ENCODE measurements at regions not wholly inside any gene's neighbourhood (a gene's known extent, or its start where the extent isn't known, plus 50 kb on each side); places are given as distances from the start of the nearest gene placed in this dataset.

DNA sequence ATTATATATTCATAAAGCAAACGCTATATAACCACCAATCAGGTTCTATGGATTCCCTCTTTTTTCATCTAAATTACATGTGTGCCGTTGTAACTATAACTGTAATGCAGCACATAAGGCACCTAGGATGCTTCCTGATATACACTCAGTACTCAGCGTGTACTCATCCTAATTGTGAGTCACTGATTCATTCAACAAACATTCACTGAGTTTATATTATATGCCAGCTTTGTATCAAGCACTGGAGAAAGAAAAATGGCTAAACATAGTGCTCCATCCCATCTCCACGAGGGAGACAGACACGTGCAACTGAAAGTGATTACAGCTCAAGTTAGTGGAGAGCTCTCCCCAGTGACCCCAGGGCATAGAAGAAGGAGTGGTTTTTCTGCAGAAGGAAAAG lies 49.9 kb upstream of the SYN3 start:
- TF ChIP-seq CTCF (IDR thresholded peaks at IDR 0.05; ENCODE audit: low read depth, low read length, missing input control) (no peak), YY1 (IDR thresholded peaks at IDR 0.05) (no peak)
